ENCODE measurements at regions not wholly inside any gene's neighbourhood (a gene's known extent, or its start where the extent isn't known, plus 50 kb on each side); places are given as distances from the start of the nearest gene placed in this dataset.
"Not testable (repeated sequence)": the region's sequence is repeated elsewhere in the genome, so short reads cannot be mapped to it uniquely, and the experiment has no call there.

DNA sequence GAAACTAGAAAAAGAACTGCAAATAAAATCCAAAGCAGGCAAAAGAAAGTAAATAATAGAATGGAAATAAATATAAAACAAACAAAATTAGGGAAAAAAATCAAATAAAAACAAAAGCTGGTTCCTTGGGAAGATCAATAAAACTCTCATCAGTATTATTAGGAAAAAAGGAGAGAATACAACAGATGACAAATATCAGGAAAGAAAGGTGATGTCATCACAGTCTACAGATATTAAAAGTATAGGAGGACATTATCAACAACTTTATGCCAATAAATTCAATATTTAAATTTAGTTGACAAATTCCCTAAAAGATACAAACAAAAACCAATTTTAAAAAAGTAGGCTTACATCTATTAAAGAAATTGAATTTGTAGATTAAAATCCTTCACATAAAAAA is 107.4 kb upstream of the FOXN3 start:
- H3K9me3 Mint-ChIP-seq = peaks cover 5 to 11% (median 5%) of the 10 kb centered on the region in 3 donors
- H3K4me3 Mint-ChIP-seq = no peak overlapping the region
- H3K27me3 Mint-ChIP-seq = no peaks in the 10 kb centered on the region
- H3K4me1 Mint-ChIP-seq = peaks cover 7 to 21% (median 14%) of the 10 kb centered on the region in 3 donors
- H3K36me3 Mint-ChIP-seq = peaks cover 20% of the 10 kb centered on the region
- H3K27ac Mint-ChIP-seq = no peak overlapping the region

GRCh38 chr14:89521988-89522387 is 105.0 kb upstream of the FOXN3 start:
- Mint-ChIP-seq H3K9me3 (peaks cover 4 to 8% (median 5%) of the 10 kb centered on the region in 3 donors), H3K4me1 (peaks cover 9 to 21% (median 21%) of the 10 kb centered on the region in 3 donors), H3K27ac (no peak overlapping the region), H3K4me3 (peak overlapping the region in 1 of 4 donors; percentile 37), H3K27me3 (no peaks in the 10 kb centered on the region), H3K36me3 (peaks cover 18% of the 10 kb centered on the region)

DNA sequence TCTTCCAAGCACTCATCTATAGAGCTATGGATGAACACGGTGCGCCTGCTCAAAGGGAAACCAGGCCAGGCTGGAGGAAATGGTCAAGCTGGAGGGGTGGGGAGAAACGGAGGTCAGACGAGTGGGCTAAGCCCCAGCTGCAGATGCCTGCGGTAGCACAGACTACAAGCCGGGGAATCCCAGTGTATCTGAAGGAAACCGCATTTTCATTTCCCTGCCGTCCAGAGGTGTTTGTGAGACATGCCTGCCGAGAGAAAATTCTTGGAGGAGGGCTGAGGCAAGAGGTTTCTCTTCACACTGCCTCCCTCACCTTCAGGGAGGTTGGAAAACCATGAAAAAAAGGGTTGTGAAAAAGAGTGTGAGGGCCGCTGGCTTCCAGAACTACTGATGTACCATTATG is 102.0 kb upstream of the FOXN3 start:
- Mint-ChIP-seq H3K4me3 (no peak overlapping the region), H3K36me3 (peaks cover 15% of the 10 kb centered on the region), H3K9me3 (peaks cover 4 to 5% (median 4%) of the 10 kb centered on the region in 3 donors), H3K27me3 (no peaks in the 10 kb centered on the region), H3K4me1 (peaks cover 9 to 21% (median 10%) of the 10 kb centered on the region in 3 donors), H3K27ac (no peak overlapping the region)

DNA sequence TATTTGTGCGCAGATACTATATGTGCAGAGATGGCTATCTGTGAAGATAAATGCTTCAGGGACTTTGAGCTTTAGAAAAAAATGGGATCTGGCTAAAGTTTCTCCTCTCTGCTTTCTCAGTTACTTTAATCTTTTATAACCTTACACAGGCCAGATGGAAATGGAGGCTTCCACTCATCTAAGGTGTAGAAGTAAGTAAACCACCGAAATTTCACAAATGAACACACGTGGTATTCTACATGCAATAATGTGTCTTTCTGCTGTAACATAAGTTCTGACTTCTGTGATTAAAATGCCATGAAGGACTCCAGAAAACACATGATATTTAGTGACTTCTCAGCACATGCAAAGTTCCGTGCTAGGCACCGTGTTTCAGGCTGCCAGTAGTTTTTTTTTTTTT is 99.1 kb upstream of the FOXN3 start:
- H3K4me3 Mint-ChIP-seq = no peak overlapping the region
- H3K9me3 Mint-ChIP-seq = peaks cover 0 to 2% (median 0%) of the 10 kb centered on the region in 3 donors
- H3K27ac Mint-ChIP-seq = no peak overlapping the region
- H3K4me1 Mint-ChIP-seq = peaks cover 16 to 21% (median 16%) of the 10 kb centered on the region in 3 donors
- H3K36me3 Mint-ChIP-seq = peaks cover 4% of the 10 kb centered on the region
- no peaks in the 10 kb centered on the region for H3K27me3 Mint-ChIP-seq

DNA sequence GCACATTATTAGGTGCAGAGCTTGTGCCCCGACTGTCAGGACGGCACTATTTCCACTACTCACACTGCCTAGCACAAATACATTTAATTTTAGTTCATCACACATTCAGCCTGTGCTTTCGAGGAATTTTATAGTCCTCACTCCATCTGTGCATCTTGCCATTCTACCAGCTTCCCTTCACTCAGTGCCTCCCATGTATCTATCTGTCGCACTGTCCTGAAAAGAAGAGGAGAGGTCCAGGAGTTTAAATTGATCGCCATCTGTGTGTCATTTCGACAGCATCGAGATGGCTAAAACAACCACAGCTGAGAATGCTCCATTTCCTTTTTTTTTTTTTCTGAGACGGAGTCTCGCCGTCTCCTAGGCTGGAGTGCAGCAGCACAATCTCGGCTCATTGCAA is 97.6 kb upstream of the FOXN3 start:
- peak overlapping the region in 1 of 4 donors; percentile 8 for H3K4me3 Mint-ChIP-seq
- peaks cover 3% of the 10 kb centered on the region for H3K36me3 Mint-ChIP-seq
- no peaks in the 10 kb centered on the region for H3K27me3 Mint-ChIP-seq
- H3K27ac Mint-ChIP-seq = no peak overlapping the region
- peaks cover 24 to 26% (median 24%) of the 10 kb centered on the region in 3 donors for H3K4me1 Mint-ChIP-seq
- no peaks in the 10 kb centered on the region for H3K9me3 Mint-ChIP-seq

DNA sequence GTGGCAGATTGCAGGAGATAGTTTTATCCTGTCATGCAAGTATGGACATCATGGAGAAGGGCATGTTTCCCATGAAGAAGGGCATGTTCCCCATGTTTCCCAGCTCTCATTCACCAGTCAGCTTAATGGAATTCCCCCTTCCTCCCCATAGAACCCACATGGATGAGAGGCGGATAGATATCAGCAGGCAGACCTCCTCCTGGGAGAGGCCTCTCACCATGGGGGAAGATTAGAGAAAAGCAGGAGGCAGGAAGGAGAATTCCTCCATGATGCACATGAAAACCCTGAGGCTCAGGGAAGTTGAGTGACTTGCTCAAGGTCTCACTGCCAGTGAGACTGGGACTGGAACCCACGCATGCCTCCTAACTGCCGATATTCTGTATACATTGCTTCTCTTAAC is 92.9 kb upstream of the FOXN3 start:
- peaks cover 19 to 33% (median 25%) of the 10 kb centered on the region in 3 donors for H3K4me1 Mint-ChIP-seq
- no peaks in the 10 kb centered on the region for H3K36me3 Mint-ChIP-seq
- H3K27me3 Mint-ChIP-seq = no peaks in the 10 kb centered on the region
- peak overlapping the region in 3 of 4 donors; percentile 28 to 97 (median 93) for H3K4me3 Mint-ChIP-seq
- H3K9me3 Mint-ChIP-seq = no peaks in the 10 kb centered on the region
- H3K27ac Mint-ChIP-seq = peak overlapping the region in 2 of 3 donors; percentile 15 to 93

DNA sequence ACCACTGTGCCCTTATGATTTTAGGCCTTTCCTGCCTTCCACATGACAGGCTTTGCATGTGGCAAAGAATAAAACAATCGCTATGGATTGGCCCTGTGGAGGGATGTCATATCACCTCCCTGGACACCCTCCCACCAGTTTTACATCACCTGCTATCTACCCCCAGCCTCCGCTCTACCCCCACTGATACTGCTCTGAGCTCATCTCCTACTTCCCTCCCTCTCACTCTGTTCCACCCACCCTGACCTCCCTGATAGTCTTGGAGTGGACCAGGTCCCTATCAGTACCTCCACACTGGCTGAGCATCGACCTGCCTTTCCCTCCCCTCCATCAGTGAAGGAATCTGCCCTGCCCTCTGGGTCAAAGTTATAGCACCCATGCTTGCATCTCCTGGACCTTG is 91.8 kb upstream of the FOXN3 start:
- Mint-ChIP-seq H3K4me1 (peaks cover 25 to 43% (median 34%) of the 10 kb centered on the region in 3 donors), H3K27me3 (no peaks in the 10 kb centered on the region), H3K36me3 (no peaks in the 10 kb centered on the region), H3K4me3 (peak overlapping the region in 1 of 4 donors; percentile 18), H3K27ac (peak overlapping the region in 1 of 3 donors; percentile 43), H3K9me3 (no peaks in the 10 kb centered on the region)

DNA sequence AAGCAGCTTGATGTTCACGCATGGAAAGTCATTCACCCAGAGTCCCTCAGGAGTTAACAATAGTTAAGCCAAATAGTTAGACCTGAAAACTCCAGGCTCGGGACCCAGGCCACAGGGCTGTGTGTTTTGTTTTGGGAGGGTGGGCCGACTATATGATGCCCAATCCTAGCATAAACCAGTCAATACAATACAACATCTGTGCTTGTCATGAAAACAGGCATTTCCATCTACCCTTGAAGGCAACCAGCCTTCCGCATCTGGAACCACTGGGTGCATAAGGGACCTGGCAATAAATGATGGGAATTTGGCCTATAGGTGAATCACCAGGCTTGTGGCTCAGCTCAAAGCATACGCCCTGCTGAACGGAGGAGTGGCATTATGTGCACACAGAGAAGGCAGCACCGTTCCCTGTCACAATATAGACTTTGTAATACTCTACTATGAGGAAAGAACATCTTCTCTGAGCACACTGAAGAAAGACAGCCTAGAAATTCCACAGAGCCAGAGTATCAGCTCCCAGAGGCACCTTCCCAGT is 91.0 kb upstream of the FOXN3 start:
- Mint-ChIP-seq H3K4me1 (peaks cover 31 to 49% (median 41%) of the 10 kb centered on the region in 3 donors), H3K27ac (peak overlapping the region in 1 of 3 donors; percentile 83), H3K4me3 (no peak overlapping the region), H3K9me3 (no peaks in the 10 kb centered on the region), H3K27me3 (no peaks in the 10 kb centered on the region), H3K36me3 (no peaks in the 10 kb centered on the region)

DNA sequence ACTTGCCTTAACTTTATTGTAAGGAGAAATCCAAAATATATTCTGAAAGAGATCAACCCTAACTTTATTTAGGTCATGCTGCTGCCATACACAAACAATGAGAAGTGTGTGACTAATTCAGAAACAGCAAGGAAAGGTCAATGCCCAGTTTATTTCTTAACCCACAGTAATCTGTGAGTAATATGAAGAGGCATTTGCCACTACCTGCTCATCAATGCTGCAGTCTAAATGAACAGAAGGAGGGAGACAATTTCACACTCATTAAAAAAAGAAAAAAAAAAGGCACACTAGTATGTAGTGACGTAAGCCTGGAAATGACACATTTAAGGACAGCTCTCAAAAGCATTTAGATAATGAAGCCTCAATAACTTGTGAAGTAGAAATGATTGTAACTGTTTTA is 90.5 kb upstream of the FOXN3 start:
- H3K4me3 Mint-ChIP-seq = no peak overlapping the region
- no peaks in the 10 kb centered on the region for H3K36me3 Mint-ChIP-seq
- H3K4me1 Mint-ChIP-seq = peaks cover 31 to 49% (median 43%) of the 10 kb centered on the region in 3 donors
- H3K9me3 Mint-ChIP-seq = no peaks in the 10 kb centered on the region
- no peaks in the 10 kb centered on the region for H3K27me3 Mint-ChIP-seq
- no peak overlapping the region for H3K27ac Mint-ChIP-seq

DNA sequence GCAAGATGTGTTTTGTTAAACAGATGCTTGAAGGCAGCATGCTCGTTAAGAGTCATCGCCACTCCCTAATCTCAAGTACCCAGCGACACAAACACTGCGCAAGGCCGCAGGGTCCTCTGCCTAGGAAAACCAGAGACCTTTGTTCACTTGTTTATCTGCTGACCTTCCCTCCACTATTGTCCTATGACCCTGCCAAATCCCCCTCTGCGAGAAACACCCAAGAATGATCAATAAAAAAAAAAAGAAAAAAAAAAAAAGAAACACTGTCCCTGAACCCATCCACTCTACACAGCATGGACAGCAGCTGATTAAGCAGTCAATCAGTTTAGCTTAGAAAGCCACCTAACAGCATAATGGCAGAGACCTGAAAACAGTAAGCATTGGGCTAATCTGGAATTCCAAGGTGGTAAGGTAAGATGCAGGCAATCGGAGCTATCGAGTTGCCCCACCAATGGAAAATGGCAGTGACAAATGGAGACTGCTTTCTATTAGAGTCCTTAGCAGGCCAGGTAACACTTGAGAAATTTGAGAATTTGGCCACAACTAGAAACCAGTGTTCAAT is 89.9 kb upstream of the FOXN3 start:
- peaks cover 29 to 44% (median 43%) of the 10 kb centered on the region in 3 donors for H3K4me1 Mint-ChIP-seq
- not testable (repeated sequence) for H3K9me3 Mint-ChIP-seq, H3K27me3 Mint-ChIP-seq, H3K27ac Mint-ChIP-seq, H3K4me3 Mint-ChIP-seq, H3K36me3 Mint-ChIP-seq

- Mint-ChIP-seq H3K4me3 (peak overlapping the region in 2 of 4 donors; percentile 18 to 53), H3K27me3 (no peaks in the 10 kb centered on the region), H3K9me3 (no peaks in the 10 kb centered on the region), H3K27ac (peak overlapping the region in 2 of 3 donors; percentile 4 to 89), H3K4me1 (peaks cover 16 to 29% (median 25%) of the 10 kb centered on the region in 3 donors), H3K36me3 (peaks cover 2% of the 10 kb centered on the region)
Observed at GRCh38 chr14:89504602-89505313, 87.7 kb upstream of the FOXN3 start.

GRCh38 chr14:89504091-89504490 is 87.1 kb upstream of the FOXN3 start:
- Mint-ChIP-seq H3K4me1 (peaks cover 16 to 28% (median 25%) of the 10 kb centered on the region in 3 donors), H3K36me3 (peaks cover 2% of the 10 kb centered on the region), H3K4me3 (no peak overlapping the region), H3K9me3 (no peaks in the 10 kb centered on the region), H3K27ac (no peak overlapping the region), H3K27me3 (no peaks in the 10 kb centered on the region)

- Mint-ChIP-seq H3K4me1 (peaks cover 16 to 26% (median 25%) of the 10 kb centered on the region in 3 donors), H3K4me3 (peak overlapping the region in 1 of 4 donors; percentile 65), H3K27ac (no peak overlapping the region)
Observed at GRCh38 chr14:89503431-89503996, 86.5 kb upstream of the FOXN3 start.

DNA sequence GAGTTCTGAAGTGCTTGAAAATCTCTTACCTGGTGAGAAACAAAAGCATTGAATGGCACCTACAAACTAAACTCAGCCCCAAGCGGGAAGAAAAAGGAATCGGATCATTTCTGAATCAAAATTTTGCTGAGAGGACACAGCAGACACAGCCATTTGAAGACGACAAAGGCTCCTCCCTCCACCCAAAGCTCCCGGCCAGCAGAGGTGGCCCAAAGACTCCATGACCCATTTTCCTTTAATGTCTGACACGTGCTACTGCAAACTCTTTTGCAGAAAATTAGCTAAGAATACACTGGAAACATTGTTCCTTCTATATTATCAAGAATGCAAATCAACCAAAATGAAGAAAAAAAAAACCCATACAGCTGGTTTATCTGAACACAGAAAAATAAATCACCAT is 85.9 kb upstream of the FOXN3 start:
- H3K9me3 Mint-ChIP-seq = no peaks in the 10 kb centered on the region
- no peak overlapping the region for H3K27ac Mint-ChIP-seq
- no peak overlapping the region for H3K4me3 Mint-ChIP-seq
- H3K36me3 Mint-ChIP-seq = peaks cover 2% of the 10 kb centered on the region
- peaks cover 16 to 23% (median 22%) of the 10 kb centered on the region in 3 donors for H3K4me1 Mint-ChIP-seq
- no peaks in the 10 kb centered on the region for H3K27me3 Mint-ChIP-seq

More at GRCh38 chr14:89503431-89503996, 86.5 kb upstream of the FOXN3 start:
- Mint-ChIP-seq H3K36me3 (peaks cover 2% of the 10 kb centered on the region), H3K9me3 (no peaks in the 10 kb centered on the region), H3K27me3 (no peaks in the 10 kb centered on the region)

GRCh38 chr14:89501381-89501780 is 84.3 kb upstream of the FOXN3 start:
- H3K4me3 Mint-ChIP-seq = no peak overlapping the region
- peaks cover 2% of the 10 kb centered on the region for H3K36me3 Mint-ChIP-seq
- no peaks in the 10 kb centered on the region for H3K9me3 Mint-ChIP-seq
- no peaks in the 10 kb centered on the region for H3K27me3 Mint-ChIP-seq
- no peak overlapping the region for H3K27ac Mint-ChIP-seq
- peaks cover 16 to 21% (median 17%) of the 10 kb centered on the region in 3 donors for H3K4me1 Mint-ChIP-seq

All from IgD-negative memory B cell (primary cell).